SU-DHL-6 (cell line): ENCODE measurements at regions not wholly inside any gene's neighbourhood (a gene's known extent, or its start where the extent isn't known, plus 50 kb on each side); places are given as distances from the start of the nearest gene placed in this dataset.

Source experiments
- H2AFZ ChIP-seq: fragments of 200-600 bp; sonication (generic); 2 replicates; pipeline ENCODE4 v1.6.1; 2014; ENCODE audit warnings: low read depth, mild to moderate bottlenecking, moderate library complexity, mixed read lengths, antibody characterized with exemption, low read length; ENCODE audit not compliant: severe bottlenecking
- H3F3A ChIP-seq: fragments of 200-600 bp; shearing (Covaris generic); 2 replicates; pipeline ENCODE4 v1.6.0; 2016; ENCODE audit warnings: antibody characterized with exemption, mild to moderate bottlenecking; ENCODE audit not compliant: insufficient read depth
- H3K27ac ChIP-seq: fragments of 200-600 bp; sonication (generic); 2 replicates; pipeline ENCODE4 v1.5.1; 2016; ENCODE audit warnings: low read depth, mild to moderate bottlenecking, low read length, moderate library complexity, mixed read lengths
- H3K27me3 ChIP-seq: fragments of 200-600 bp; sonication (generic), shearing (Covaris generic); 2 replicates; pipeline ENCODE4 v1.6.0; 2014; ENCODE audit warnings: mild to moderate bottlenecking, low read length
- H3K36me3 ChIP-seq: fragments of 200-600 bp; sonication (generic); 2 replicates; pipeline ENCODE4 v1.6.1; 2014; ENCODE audit warnings: mild to moderate bottlenecking, low read length, mixed read lengths
- H3K4me2 ChIP-seq: fragments of 300-600, 200-600 bp; shearing (Covaris generic), sonication (generic); 2 replicates; pipeline ENCODE4 v1.6.0; 2014; ENCODE audit warnings: low read length, low read depth, mild to moderate bottlenecking; ENCODE audit not compliant: poor library complexity, severe bottlenecking
- H3K4me3 ChIP-seq: fragments of 200-600 bp; sonication (generic); 2 replicates; pipeline ENCODE4 v1.5.1; 2014; ENCODE audit warnings: antibody characterized with exemption, low read length, mild to moderate bottlenecking, mixed read lengths; ENCODE audit not compliant: insufficient read depth, poor library complexity, severe bottlenecking
- H3K79me2 ChIP-seq: fragments of 200-600 bp; sonication (generic); 2 replicates; pipeline ENCODE4 v1.6.1; 2014; ENCODE audit warnings: mild to moderate bottlenecking, low read length, moderate library complexity; ENCODE audit not compliant: insufficient read depth
- H3K9ac ChIP-seq: fragments of 200-600 bp; sonication (generic); 2 replicates; pipeline ENCODE4 v1.7.0; 2014; ENCODE audit warnings: mild to moderate bottlenecking, low read length
- H3K9me2 ChIP-seq: fragments of 200-600 bp; sonication (generic); replicated peaks from 2 replicates; pipeline ENCODE4 v1.6.1; 2014; ENCODE audit warnings: low read length; ENCODE audit not compliant: insufficient read depth
- H3K9me3 ChIP-seq: fragments of 200-600 bp; sonication (generic); 2 replicates; pipeline ENCODE4 v1.6.1; 2014; ENCODE audit warnings: low read length, mixed read lengths; ENCODE audit not compliant: insufficient read depth
- H4K20me1 ChIP-seq: fragments of 200-600 bp; sonication (generic); 2 replicates; pipeline ENCODE4 v1.6.1; 2014; ENCODE audit warnings: low read depth, mild to moderate bottlenecking, antibody characterized with exemption, low read length, moderate library complexity, mixed read lengths
- EZH2phosphoT487 ChIP-seq: fragments of 200-600 bp; sonication (generic), shearing (Covaris generic); conservative IDR thresholded peaks from 2 replicates; pipeline ENCODE4 v1.6.1; 2018; ENCODE audit warnings: mild to moderate bottlenecking, antibody characterized with exemption, low read length, moderate library complexity, mixed read lengths
- TF ChIP-seq, protein P1 (sequence below): fragments of 200-600 bp; sonication (generic); IDR thresholded peaks from one replicate; pipeline ENCODE4 v1.5.1; 2017; ENCODE audit warnings: antibody characterized with exemption, mild to moderate bottlenecking, low read length, moderate library complexity; ENCODE audit not compliant: insufficient read depth, poor library complexity, severe bottlenecking

DNA sequence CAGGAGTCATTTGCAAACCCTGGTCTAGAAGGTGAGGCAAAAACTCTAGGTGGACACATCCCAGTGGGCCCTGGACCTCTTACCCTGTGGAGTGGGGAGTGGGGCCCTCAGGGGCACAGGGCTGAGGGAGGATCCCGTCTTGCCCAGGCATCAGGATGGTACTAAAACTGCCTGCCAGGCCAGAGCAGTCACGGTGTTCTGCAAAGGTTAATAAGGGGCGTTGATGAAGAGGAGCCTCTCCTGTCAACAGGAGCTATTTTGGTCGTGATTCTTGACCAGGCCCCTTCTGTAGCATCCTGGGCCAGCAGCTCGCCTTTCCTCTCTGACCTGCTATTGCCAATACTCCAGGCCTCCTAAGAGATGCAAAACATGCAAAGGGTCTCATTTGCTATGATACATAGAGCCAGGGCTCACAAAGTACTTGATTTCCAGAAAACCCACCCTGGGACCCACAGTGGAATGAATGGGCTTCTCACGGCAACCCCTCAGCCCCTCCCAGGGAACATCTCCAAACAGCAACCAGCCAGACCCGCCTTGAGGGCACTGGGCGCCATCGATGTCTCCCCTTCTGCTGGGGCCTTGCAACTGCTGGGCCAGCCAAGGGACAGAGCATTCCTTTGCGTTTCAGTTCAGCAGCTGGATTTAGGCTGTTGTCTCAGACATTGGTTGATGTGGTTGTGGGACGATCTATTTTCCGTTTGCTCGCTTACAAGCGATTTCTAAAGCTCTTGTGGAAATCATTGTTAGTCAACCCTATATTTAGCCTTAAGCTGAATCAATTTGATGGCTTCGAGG is 111.1 kb downstream of the PDCL3 start:
- Histone ChIP-seq H3K9me3 (no peaks in the 10 kb centered on the region), H3K27ac (no peak overlapping the region), H3K36me3 (no peaks in the 10 kb centered on the region), H3K27me3 (no peaks in the 10 kb centered on the region), H3K4me3 (no peak overlapping the region), H3K9ac (no peak overlapping the region), H3K79me2 (no peaks in the 10 kb centered on the region), H2AFZ (no peak overlapping the region), H4K20me1 (no peaks in the 10 kb centered on the region), H3F3A (no peaks in the 10 kb centered on the region), H3K4me2 (no peak overlapping the region), H3K9me2 (no peaks in the 10 kb centered on the region)
- TF ChIP-seq EZH2phosphoT487, result no peak
- TF ChIP-seq, protein P1, sequence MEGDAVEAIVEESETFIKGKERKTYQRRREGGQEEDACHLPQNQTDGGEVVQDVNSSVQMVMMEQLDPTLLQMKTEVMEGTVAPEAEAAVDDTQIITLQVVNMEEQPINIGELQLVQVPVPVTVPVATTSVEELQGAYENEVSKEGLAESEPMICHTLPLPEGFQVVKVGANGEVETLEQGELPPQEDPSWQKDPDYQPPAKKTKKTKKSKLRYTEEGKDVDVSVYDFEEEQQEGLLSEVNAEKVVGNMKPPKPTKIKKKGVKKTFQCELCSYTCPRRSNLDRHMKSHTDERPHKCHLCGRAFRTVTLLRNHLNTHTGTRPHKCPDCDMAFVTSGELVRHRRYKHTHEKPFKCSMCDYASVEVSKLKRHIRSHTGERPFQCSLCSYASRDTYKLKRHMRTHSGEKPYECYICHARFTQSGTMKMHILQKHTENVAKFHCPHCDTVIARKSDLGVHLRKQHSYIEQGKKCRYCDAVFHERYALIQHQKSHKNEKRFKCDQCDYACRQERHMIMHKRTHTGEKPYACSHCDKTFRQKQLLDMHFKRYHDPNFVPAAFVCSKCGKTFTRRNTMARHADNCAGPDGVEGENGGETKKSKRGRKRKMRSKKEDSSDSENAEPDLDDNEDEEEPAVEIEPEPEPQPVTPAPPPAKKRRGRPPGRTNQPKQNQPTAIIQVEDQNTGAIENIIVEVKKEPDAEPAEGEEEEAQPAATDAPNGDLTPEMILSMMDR, result no peak

DNA sequence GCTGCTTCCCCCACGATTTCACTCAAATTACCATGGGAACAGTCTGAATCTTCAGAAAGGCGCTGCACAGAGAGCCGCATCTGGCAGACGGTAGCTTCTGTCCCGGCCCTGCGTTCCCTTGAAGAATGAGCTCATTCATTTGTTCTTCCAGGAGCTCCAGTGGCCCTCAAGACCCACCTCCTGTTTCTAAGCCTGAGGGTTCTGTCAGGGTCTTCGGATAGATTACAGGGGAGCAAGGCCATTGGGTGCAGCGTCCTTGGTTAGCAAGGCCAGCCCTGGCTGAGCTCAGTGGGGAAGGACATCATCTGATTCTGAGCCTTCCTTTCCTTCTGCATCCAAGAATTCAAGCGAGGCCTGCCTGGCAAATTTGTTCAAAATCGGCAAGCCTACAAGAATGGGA is 111.9 kb downstream of the PDCL3 start:
- H4K20me1 ChIP-seq, result no peaks in the 10 kb centered on the region
- H3K9me3 ChIP-seq, result no peaks in the 10 kb centered on the region
- H3K4me2 ChIP-seq, result no peak overlapping the region
- H3K27me3 ChIP-seq, result no peaks in the 10 kb centered on the region
- H3K9ac ChIP-seq, result no peak overlapping the region
- no peaks in the 10 kb centered on the region for H3K36me3 ChIP-seq
- H3K4me3 ChIP-seq, result no peak overlapping the region
- H3F3A ChIP-seq, result no peaks in the 10 kb centered on the region
- no peak overlapping the region for H3K27ac ChIP-seq
- TF ChIP-seq, protein P1, result no peak
- TF ChIP-seq EZH2phosphoT487, result no peak
- H3K9me2 ChIP-seq, result no peaks in the 10 kb centered on the region
- H2AFZ ChIP-seq, result no peak overlapping the region
- no peaks in the 10 kb centered on the region for H3K79me2 ChIP-seq

DNA sequence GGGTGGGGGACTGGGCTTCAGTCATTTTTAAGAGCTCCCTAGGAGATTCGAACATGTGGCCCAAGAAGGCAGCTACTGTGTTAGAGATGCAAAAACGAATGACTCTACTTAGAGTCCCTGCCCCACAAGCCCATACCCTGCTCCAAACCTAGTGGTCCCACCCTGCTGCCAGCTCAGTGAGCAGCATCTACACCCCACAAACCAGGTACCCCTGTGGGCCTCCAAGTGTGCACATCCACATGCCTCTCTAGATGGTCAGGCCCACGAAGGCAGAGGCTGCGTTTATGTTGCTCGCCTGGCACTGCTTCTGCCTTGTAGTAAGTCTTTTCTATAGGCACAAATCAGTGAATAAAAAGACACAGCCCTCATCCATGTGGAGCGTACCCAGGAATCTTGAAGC is 112.6 kb downstream of the PDCL3 start:
- TF ChIP-seq, protein P1, result no peak
- TF ChIP-seq EZH2phosphoT487, result no peak
- Histone ChIP-seq H3K27ac (no peak overlapping the region), H3K79me2 (no peaks in the 10 kb centered on the region), H3K9me2 (no peaks in the 10 kb centered on the region), H3F3A (no peaks in the 10 kb centered on the region), H3K36me3 (no peaks in the 10 kb centered on the region), H3K4me2 (no peak overlapping the region), H2AFZ (no peak overlapping the region), H3K27me3 (no peaks in the 10 kb centered on the region), H3K4me3 (no peak overlapping the region), H4K20me1 (no peaks in the 10 kb centered on the region), H3K9me3 (no peaks in the 10 kb centered on the region), H3K9ac (no peak overlapping the region)
